ENCODE measurements at regions not wholly inside any gene's neighbourhood (a gene's known extent, or its start where the extent isn't known, plus 50 kb on each side); places are given as distances from the start of the nearest gene placed in this dataset.
"Not testable (repeated sequence)": the region's sequence is repeated elsewhere in the genome, so short reads cannot be mapped to it uniquely, and the experiment has no call there.

DNA sequence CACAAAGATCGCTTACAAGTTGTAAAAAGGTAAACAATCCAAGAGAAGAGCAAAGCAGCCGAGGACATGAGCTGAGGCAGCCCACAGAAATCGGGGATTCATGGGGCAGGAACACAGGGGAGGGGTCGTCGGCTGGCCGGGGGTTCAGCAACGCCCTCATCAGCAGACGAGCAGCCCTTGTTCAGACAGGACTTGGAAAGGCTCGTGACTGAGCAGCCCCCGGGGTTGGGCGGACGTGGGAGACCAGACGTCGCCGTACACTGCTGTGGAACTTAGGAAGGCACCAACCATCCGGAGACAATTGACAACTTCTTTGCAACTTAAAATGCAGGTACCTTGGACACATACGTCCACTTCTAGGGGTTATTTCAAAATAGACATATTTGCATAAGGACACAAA, 370.5 kb downstream of the BRD1 start:
- Histone ChIP-seq H3K4me1 (ENCODE audit: control insufficient read depth in 5 of 5, insufficient read depth in 5 of 5, low read length in 5 of 5) (no peaks in the 10 kb centered on the region), H3K9ac (ENCODE audit: low read length in 5 of 5) (no peak overlapping the region), H3K9me3 (ENCODE audit: control insufficient read depth in 5 of 5, low read length in 5 of 5) (peaks cover 0 to 2% (median 0%) of the 10 kb centered on the region in 5 donors), H3K36me3 (ENCODE audit: control insufficient read depth in 5 of 5, insufficient read depth in 5 of 5, low read length in 5 of 5) (no peaks in the 10 kb centered on the region), H3K27me3 (ENCODE audit: control insufficient read depth in 5 of 5, insufficient read depth in 4 of 5, low read length in 5 of 5) (peaks cover 6 to 30% (median 16%) of the 10 kb centered on the region in 5 donors), H3K27ac (ENCODE audit: low read depth, low read length) (no peak overlapping the region), H3K4me3 (ENCODE audit: low read depth in 1 of 5, low read length in 5 of 5) (no peak overlapping the region)

DNA sequence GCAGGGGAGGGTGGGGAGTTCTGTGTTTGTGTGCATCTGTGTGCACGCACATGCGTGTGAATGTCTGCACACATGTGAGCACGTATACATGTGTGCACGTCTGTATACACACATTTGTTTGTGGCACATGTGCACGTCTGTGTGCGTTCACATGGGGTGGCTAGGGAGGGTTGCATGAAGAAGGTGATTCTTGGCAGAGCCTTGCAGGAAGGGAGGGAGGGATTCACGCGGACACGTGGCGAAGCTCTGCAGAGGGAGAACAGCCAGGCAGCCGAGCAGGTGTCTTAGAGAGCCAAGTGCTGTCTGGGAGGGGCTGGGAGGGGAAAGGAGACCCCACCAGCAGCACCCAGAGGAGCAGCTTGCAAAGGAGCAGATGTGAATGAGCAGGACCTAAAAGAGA, 372.1 kb downstream of the BRD1 start:
- Histone ChIP-seq H3K9me3 (ENCODE audit: control insufficient read depth in 5 of 5, low read length in 5 of 5) (peaks cover 0 to 2% (median 0%) of the 10 kb centered on the region in 5 donors), H3K36me3 (ENCODE audit: control insufficient read depth in 5 of 5, insufficient read depth in 5 of 5, low read length in 5 of 5) (no peaks in the 10 kb centered on the region), H3K27me3 (ENCODE audit: control insufficient read depth in 5 of 5, insufficient read depth in 4 of 5, low read length in 5 of 5) (peaks cover 13 to 37% (median 30%) of the 10 kb centered on the region in 5 donors), H3K4me1 (ENCODE audit: control insufficient read depth in 5 of 5, insufficient read depth in 5 of 5, low read length in 5 of 5) (no peaks in the 10 kb centered on the region), H3K27ac (ENCODE audit: low read depth, low read length) (no peak overlapping the region), H3K4me3 (ENCODE audit: low read depth in 1 of 5, low read length in 5 of 5) (no peak overlapping the region), H3K9ac (ENCODE audit: low read length in 5 of 5) (no peak overlapping the region)

DNA sequence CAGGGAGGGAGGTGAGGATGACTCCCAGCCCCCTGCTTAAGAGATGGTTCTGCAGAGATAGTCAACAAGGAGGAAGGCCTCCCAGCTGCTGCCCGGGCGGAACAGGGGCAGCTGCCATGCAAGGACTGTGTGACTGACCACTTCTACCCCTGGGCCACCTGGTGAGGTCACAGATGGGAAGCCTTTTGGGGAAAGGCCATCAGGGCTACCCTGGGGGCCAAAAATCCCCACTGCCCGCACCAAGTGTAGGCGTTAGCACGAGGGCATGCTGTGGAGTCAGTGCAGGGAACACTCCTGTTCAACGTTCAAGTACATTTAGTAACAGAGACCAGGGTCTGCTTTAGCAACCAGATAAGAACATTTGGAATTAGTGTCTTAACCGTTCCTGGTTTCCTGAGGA, 372.9 kb downstream of the BRD1 start:
- peaks cover 13 to 44% (median 34%) of the 10 kb centered on the region in 5 donors for H3K27me3 ChIP-seq (ENCODE audit: control insufficient read depth in 5 of 5, insufficient read depth in 4 of 5, low read length in 5 of 5)
- H3K27ac ChIP-seq (ENCODE audit: low read depth, low read length), result no peak overlapping the region
- H3K9me3 ChIP-seq (ENCODE audit: control insufficient read depth in 5 of 5, low read length in 5 of 5), result peaks cover 0 to 2% (median 0%) of the 10 kb centered on the region in 5 donors

DNA sequence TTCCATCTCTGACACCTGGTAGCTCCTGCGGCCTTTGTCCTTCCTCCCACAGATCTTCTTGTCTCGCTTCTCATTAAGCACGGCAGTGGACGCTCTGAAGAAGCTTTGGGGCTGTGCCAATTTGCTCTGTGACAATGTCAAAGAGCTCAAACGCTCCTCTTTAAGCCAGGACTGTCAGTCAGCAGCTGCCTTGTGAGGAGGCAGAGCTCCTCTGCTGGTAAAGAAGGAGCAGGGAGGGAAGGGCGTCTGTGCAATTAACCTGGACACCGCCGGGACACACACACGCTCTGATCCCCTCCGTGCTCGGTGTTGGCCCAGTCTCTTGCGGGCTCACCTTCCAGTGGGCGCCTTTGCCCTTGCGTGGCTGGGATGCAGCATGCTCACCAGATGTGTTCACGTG, 373.9 kb downstream of the BRD1 start:
- no peak overlapping the region for H3K9ac ChIP-seq (ENCODE audit: low read length in 5 of 5)
- H3K4me1 ChIP-seq (ENCODE audit: control insufficient read depth in 5 of 5, insufficient read depth in 5 of 5, low read length in 5 of 5), result no peaks in the 10 kb centered on the region
- H3K27ac ChIP-seq (ENCODE audit: low read depth, low read length), result no peak overlapping the region
- peaks cover 0 to 2% (median 0%) of the 10 kb centered on the region in 5 donors for H3K9me3 ChIP-seq (ENCODE audit: control insufficient read depth in 5 of 5, low read length in 5 of 5)
- H3K4me3 ChIP-seq (ENCODE audit: low read depth in 1 of 5, low read length in 5 of 5), result no peak overlapping the region
- peaks cover 17 to 46% (median 39%) of the 10 kb centered on the region in 5 donors for H3K27me3 ChIP-seq (ENCODE audit: control insufficient read depth in 5 of 5, insufficient read depth in 4 of 5, low read length in 5 of 5)
- no peaks in the 10 kb centered on the region for H3K36me3 ChIP-seq (ENCODE audit: control insufficient read depth in 5 of 5, insufficient read depth in 5 of 5, low read length in 5 of 5)

More for the DNA sequence above, 372.9 kb downstream of the BRD1 start:
- Histone ChIP-seq H3K4me3 (ENCODE audit: low read depth in 1 of 5, low read length in 5 of 5) (no peak overlapping the region), H3K4me1 (ENCODE audit: control insufficient read depth in 5 of 5, insufficient read depth in 5 of 5, low read length in 5 of 5) (no peaks in the 10 kb centered on the region), H3K9ac (ENCODE audit: low read length in 5 of 5) (no peak overlapping the region), H3K36me3 (ENCODE audit: control insufficient read depth in 5 of 5, insufficient read depth in 5 of 5, low read length in 5 of 5) (no peaks in the 10 kb centered on the region)

DNA sequence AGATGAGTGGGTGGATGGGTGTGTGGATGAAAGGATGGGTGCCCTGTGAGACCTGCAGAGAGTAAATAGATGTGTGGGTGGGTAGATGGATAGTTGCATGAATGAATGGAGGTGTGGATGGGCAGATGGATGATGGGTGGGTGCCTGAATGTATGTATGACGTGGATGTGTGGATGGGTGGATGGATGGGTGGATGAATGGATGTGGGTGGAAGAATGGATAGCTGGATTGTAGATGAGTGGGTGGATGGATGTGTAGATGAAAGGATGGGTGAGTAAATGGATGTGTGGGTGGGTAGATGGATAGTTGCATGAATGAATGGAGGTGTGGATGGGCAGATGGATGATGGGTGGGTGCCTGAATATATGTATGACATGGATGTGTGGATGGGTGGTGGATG, 374.7 kb downstream of the BRD1 start:
- not testable (repeated sequence) for H3K9ac ChIP-seq (ENCODE audit: low read length in 5 of 5); H3K4me1 ChIP-seq (ENCODE audit: control insufficient read depth in 5 of 5, insufficient read depth in 5 of 5, low read length in 5 of 5); H3K36me3 ChIP-seq (ENCODE audit: control insufficient read depth in 5 of 5, insufficient read depth in 5 of 5, low read length in 5 of 5); H3K9me3 ChIP-seq (ENCODE audit: control insufficient read depth in 5 of 5, low read length in 5 of 5); H3K4me3 ChIP-seq (ENCODE audit: low read depth in 1 of 5, low read length in 5 of 5); H3K27ac ChIP-seq (ENCODE audit: low read depth, low read length)
- H3K27me3 ChIP-seq (ENCODE audit: control insufficient read depth in 5 of 5, insufficient read depth in 4 of 5, low read length in 5 of 5), result peaks cover 20 to 46% (median 39%) of the 10 kb centered on the region in 5 donors

DNA sequence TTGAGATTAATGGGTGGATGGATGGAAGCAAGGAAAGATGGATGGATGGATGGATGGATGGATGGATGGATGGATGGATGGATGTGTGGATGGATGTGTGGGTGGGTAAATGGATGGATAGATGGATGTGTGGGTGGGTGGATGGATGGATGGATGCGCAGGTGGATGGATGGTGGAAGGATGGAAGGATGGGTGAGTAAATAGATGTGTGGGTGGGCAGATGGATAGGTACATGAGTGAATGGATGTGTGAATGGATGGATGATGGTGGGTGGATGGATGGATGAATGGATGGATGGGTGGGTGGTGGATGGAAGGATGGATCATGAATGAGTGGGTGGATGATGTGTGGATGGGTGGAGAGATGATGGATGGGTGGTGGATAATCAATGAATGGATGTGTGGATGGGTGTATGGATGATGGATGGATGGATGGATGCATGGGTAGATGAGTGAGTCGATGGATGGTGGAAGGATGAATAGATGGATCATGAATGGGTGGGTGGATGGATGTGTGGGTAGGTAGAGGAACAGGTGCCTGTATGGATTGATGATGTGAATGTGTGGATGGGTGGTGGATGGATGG, 375.2 kb downstream of the BRD1 start:
- Histone ChIP-seq H3K36me3 (ENCODE audit: control insufficient read depth in 5 of 5, insufficient read depth in 5 of 5, low read length in 5 of 5) (no peaks in the 10 kb centered on the region), H3K4me1 (ENCODE audit: control insufficient read depth in 5 of 5, insufficient read depth in 5 of 5, low read length in 5 of 5) (no peaks in the 10 kb centered on the region), H3K4me3 (ENCODE audit: low read depth in 1 of 5, low read length in 5 of 5) (no peak overlapping the region), H3K9me3 (ENCODE audit: control insufficient read depth in 5 of 5, low read length in 5 of 5) (peaks cover 0 to 2% (median 0%) of the 10 kb centered on the region in 5 donors), H3K27me3 (ENCODE audit: control insufficient read depth in 5 of 5, insufficient read depth in 4 of 5, low read length in 5 of 5) (peaks cover 20 to 48% (median 42%) of the 10 kb centered on the region in 5 donors), H3K9ac (ENCODE audit: low read length in 5 of 5) (no peak overlapping the region), H3K27ac (ENCODE audit: low read depth, low read length) (no peak overlapping the region)

DNA sequence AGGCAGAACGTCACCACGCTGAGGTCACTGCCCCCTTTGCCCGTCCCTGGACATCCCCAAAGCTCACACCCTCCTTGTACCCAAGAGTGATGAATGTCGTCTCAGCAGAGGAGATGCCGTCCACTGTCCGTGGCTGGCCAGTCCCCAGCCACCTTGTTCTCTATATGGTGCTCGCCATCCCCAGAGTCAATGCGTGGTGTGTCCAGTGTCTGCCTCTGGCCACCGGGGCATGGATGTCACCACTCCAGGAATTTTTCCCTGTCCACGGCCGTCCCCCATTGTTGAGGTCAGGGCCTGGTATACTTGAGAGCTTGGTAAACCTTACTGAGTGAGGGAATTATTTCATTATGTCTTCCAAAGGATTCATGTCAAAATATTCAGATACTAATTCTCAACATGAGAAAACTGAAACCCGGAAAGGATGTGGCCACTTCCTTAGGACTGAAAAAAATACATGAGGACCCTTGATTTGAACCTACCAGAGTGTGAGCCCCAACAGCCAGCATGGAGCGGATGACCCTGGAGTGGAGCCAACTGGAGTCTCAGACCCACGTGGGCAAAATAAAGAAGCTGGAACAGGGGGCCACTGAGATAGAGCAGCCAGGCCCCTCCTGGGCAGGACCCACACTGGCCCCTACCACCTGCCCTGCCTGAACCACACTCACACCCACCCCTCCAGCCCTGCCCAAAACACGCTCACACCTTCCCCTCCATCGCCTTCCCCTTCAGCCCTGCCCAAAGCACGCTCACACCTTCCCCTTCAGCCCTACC, 376.4 kb downstream of the BRD1 start:
- peaks cover 20 to 48% (median 41%) of the 10 kb centered on the region in 5 donors for H3K27me3 ChIP-seq (ENCODE audit: control insufficient read depth in 5 of 5, insufficient read depth in 4 of 5, low read length in 5 of 5)

DNA sequence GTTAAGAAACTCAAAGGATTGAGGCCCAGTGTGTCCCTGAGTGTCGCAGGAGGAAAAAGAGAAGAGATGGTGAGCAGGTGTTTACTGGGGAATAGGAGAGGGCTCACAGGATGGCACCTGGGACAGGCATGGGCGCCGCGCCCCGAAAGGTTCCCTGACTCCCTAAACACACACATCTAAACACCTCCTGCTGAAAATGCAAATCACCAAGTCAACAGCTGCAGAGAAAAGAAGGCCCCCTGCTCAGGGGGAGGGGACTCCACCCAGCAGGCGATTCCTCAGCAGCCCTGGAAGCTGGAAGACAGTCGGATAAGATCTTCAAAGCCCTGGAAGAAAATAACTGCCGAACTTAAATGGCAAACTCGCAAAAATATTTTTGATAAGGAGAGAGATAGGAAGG, 377.2 kb downstream of the BRD1 start:
- Histone ChIP-seq H3K9ac (ENCODE audit: low read length in 5 of 5) (no peak overlapping the region), H3K36me3 (ENCODE audit: control insufficient read depth in 5 of 5, insufficient read depth in 5 of 5, low read length in 5 of 5) (no peaks in the 10 kb centered on the region), H3K9me3 (ENCODE audit: control insufficient read depth in 5 of 5, low read length in 5 of 5) (peaks cover 0 to 2% (median 0%) of the 10 kb centered on the region in 5 donors), H3K4me3 (ENCODE audit: low read depth in 1 of 5, low read length in 5 of 5) (no peak overlapping the region), H3K4me1 (ENCODE audit: control insufficient read depth in 5 of 5, insufficient read depth in 5 of 5, low read length in 5 of 5) (no peaks in the 10 kb centered on the region), H3K27me3 (ENCODE audit: control insufficient read depth in 5 of 5, insufficient read depth in 4 of 5, low read length in 5 of 5) (peaks cover 20 to 48% (median 45%) of the 10 kb centered on the region in 5 donors), H3K27ac (ENCODE audit: low read depth, low read length) (no peak overlapping the region)

More for the DNA sequence above, 376.4 kb downstream of the BRD1 start:
- Histone ChIP-seq H3K36me3 (ENCODE audit: control insufficient read depth in 5 of 5, insufficient read depth in 5 of 5, low read length in 5 of 5) (no peaks in the 10 kb centered on the region), H3K4me1 (ENCODE audit: control insufficient read depth in 5 of 5, insufficient read depth in 5 of 5, low read length in 5 of 5) (no peaks in the 10 kb centered on the region), H3K4me3 (ENCODE audit: low read depth in 1 of 5, low read length in 5 of 5) (no peak overlapping the region), H3K27ac (ENCODE audit: low read depth, low read length) (no peak overlapping the region), H3K9ac (ENCODE audit: low read length in 5 of 5) (no peak overlapping the region), H3K9me3 (ENCODE audit: control insufficient read depth in 5 of 5, low read length in 5 of 5) (peaks cover 0 to 2% (median 0%) of the 10 kb centered on the region in 5 donors)

DNA sequence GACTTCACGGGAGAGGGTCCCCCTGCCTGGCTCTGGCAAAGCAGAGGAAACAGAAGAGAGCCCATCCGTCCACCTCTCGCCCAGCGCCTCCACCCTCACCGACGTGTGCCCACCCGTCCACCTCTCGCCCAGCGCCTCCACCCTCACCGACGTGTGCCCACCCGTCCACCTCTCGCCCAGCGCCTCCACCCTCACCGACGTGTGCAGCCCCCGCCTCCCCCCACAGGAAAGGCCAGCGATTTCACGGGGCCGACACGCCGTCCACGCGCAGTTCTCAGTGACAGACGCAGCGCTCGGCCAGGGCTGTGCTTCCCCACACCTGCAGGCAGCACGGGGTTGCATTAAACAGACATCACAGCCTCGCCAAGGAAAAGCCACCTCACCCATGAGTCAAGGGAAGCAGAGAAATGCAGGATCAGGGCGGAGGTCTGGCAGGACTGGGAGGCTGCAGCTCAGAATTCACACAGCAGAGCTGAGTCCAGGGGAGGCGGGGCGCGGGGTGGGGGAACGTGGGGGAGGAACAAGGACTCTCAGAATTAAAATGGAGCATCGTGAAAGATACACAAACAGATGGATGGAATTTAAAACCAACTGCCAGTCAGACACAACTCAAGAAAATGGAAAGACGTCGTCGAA, 377.7 kb downstream of the BRD1 start:
- Histone ChIP-seq H3K4me3 (ENCODE audit: low read depth in 1 of 5, low read length in 5 of 5) (no peak overlapping the region), H3K4me1 (ENCODE audit: control insufficient read depth in 5 of 5, insufficient read depth in 5 of 5, low read length in 5 of 5) (no peaks in the 10 kb centered on the region), H3K9me3 (ENCODE audit: control insufficient read depth in 5 of 5, low read length in 5 of 5) (peaks cover 0 to 2% (median 0%) of the 10 kb centered on the region in 5 donors), H3K9ac (ENCODE audit: low read length in 5 of 5) (no peak overlapping the region), H3K27ac (ENCODE audit: low read depth, low read length) (no peak overlapping the region), H3K27me3 (ENCODE audit: control insufficient read depth in 5 of 5, insufficient read depth in 4 of 5, low read length in 5 of 5) (peaks cover 20 to 45% (median 40%) of the 10 kb centered on the region in 5 donors), H3K36me3 (ENCODE audit: control insufficient read depth in 5 of 5, insufficient read depth in 5 of 5, low read length in 5 of 5) (no peaks in the 10 kb centered on the region)

DNA sequence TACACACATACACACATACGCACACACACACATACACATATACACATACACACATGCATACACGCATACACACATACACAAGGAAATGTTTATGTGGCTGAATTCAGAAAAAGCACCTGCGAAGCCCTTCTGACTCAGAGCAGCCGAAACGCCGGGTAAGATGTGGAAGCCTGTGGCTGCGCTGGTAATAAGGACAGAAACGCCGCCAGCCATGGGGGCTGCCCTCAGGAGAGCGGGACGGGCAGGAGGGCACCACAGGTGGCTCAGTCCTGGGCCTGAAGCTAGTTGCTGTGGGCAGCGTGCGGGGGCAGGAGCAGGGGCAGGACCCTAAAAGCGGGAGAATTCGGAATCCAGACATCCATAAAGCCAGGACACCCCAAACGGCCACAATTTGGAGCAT, 378.3 kb downstream of the BRD1 start:
- Histone ChIP-seq H3K4me3 (ENCODE audit: low read depth in 1 of 5, low read length in 5 of 5) (no peak overlapping the region), H3K9ac (ENCODE audit: low read length in 5 of 5) (no peak overlapping the region), H3K27ac (ENCODE audit: low read depth, low read length) (no peak overlapping the region), H3K36me3 (ENCODE audit: control insufficient read depth in 5 of 5, insufficient read depth in 5 of 5, low read length in 5 of 5) (no peaks in the 10 kb centered on the region), H3K27me3 (ENCODE audit: control insufficient read depth in 5 of 5, insufficient read depth in 4 of 5, low read length in 5 of 5) (peaks cover 16 to 41% (median 39%) of the 10 kb centered on the region in 5 donors), H3K4me1 (ENCODE audit: control insufficient read depth in 5 of 5, insufficient read depth in 5 of 5, low read length in 5 of 5) (no peaks in the 10 kb centered on the region), H3K9me3 (ENCODE audit: control insufficient read depth in 5 of 5, low read length in 5 of 5) (peaks cover 0 to 2% (median 0%) of the 10 kb centered on the region in 5 donors)
